NOMO-1 treated with dmso at 0.1 percent for 144 hours (cell line): ENCODE measurements at regions not wholly inside any gene's neighbourhood (a gene's known extent, or its start where the extent isn't known, plus 50 kb on each side); places are given as distances from the start of the nearest gene placed in this dataset.

Experiments
- DNase-seq: peaks from one replicate; lab custom pipeline; 2025; ENCODE audit not compliant: unreplicated experiment; lab: John Stamatoyannopoulos, UW

DNA sequence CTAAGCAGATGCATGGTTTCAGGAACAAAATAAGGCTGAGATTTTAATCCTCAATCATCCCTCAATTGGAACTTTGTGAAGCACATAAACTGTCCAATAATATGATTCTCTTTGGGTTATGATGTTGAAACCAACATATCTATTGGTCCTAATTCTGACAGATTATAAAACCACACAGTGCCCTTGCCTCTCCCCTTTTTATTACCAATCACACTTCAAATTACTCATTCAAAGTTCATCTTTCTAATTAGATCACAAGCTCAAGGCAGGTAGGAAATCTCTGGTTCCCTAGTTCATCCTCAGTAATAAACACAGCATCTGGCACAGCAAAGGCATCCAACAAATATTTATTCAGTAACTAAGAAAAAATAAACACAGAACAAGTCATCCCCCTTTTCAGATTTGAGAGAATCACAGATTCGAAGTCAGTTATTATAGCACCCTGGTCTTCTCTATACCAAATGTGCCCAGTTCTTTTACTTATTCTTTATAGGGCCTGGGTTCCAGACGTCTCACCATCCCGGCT is 611.6 kb downstream of the INSC start:
- no peak for DNase-seq

DNA sequence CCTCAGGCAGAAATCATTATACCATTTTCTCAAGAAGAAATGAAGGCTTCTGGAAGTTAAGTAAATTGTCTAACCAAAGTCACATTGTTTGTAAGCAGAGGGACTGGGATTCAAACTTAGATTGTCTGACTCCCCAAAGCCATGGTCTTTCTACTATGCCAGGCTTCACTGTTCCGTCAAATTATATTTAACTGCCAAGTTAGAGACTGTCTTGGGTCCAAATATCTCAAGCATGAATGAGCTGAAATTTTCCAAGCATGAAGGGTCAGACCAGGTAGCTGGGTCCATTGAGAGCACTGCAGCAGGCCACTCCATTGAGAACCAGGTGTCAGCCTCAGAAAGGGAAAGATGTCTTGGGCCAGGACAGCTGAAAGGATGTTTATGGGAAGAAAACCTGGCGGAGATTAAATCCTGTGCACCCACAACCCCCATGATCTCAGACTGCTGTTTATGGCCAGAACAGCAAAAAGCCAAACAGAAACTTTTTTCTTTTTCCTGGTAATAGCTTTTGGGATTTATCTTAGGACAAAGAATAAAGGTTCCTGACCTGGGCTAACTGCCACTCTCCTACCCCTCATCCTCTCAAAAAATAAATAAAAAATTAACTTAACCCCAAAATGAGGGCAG is 612.3 kb downstream of the INSC start:
- DNase-seq, result no peak

- no peak for DNase-seq
These were observed 612.8 kb downstream of the INSC start for GRCh38 chr11:15727520-15727914.

DNA sequence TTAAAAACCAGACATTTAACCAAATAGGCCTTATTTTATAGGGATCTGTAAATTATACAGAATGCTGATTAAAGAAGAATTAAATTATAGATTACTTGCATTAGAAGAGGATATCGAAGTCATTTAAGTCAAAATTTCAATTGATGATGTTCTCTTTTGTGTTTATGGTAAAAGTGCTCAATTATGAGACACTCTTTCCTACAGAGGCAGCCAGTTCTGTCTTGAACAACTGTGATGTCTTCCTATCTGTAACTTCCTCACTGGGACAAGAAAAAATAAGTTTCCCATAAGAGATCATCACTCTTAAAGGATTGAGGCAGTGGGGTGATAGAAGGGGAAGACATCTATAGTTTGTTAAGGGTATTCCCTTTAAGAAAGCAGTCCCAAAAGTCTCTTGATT is 613.5 kb downstream of the INSC start:
- DNase-seq, result no peak

GRCh38 chr11:15730263-15730994 is 615.7 kb downstream of the INSC start:
- no peak for DNase-seq

DNA sequence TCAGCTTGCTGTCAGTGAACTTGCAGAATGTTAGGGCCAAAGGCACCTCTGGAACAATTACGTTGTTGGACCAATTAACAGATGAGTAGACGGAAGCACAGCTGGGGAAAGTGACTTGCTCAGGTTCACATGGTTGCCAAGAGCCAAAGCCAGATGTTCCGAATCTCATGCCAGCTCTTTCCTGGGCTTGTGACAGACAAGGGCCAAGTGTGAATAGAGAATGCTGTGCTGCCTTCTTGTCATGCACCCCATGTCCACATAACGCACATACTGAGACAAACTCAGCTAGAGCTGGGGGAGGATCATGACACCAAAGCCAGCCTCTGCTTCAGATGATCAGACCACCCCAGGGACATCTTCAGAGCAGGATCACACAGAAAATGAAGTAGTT is 616.3 kb downstream of the INSC start:
- no peak for DNase-seq

DNA sequence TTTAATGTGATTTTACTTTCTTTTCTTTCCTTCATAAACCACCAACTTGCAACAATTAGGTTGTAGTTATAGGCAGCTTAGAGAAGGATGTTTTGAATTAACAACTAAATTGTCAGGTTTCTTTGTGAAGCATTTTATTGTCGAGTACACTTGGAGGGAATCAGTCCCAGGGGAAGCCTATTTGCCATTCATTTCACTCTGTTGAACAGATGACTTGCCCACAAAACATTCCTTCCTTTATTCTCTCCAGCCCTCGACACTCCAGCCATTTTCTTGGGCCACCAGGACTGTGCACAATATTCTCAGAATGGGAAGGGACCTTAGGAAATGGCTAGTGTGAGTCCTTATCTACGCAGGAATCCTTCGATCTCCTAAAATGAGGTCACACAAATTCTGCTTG is 620.6 kb downstream of the SOX6 start:
- no peak for DNase-seq

DNA sequence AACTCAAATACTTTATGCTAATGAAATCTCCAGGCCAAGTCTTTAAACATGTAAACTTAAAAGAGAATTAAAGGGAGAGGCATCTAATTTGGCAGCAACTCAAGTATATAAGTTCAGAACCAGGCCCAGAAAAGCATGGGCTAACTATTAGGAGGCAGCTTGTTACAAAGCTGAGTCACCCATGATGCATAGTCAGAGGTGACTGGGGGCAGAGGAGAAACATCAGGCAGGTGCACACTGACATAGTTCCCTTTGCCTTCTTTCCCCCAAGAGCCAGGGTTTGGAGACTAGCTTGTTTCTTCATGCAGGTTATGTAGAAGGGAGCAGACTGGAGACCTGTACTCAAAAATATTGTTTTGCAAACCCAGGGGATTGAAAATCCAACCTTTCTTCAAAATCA is 619.0 kb downstream of the SOX6 start:
- no peak for DNase-seq

DNA sequence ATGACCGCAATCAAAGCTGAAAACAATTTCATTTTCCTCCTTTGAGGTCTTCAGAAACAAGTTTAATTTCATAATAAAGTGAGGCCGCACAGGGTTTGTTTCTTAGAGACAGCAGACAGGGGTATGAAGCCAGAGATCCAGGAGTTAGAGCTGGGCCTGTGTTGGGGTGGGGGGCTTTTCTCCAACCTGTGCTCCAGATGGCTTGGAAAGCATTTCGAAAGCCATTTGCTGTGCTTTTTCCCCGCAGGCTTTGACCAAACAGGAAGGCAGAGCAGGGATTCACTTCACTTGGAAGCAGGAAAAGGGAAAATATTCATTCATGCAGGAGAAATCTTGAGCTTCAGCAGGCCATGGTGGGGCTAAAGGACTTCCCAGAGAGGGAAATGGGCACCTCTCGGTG is 617.4 kb downstream of the SOX6 start:
- DNase-seq, result no peak

DNA sequence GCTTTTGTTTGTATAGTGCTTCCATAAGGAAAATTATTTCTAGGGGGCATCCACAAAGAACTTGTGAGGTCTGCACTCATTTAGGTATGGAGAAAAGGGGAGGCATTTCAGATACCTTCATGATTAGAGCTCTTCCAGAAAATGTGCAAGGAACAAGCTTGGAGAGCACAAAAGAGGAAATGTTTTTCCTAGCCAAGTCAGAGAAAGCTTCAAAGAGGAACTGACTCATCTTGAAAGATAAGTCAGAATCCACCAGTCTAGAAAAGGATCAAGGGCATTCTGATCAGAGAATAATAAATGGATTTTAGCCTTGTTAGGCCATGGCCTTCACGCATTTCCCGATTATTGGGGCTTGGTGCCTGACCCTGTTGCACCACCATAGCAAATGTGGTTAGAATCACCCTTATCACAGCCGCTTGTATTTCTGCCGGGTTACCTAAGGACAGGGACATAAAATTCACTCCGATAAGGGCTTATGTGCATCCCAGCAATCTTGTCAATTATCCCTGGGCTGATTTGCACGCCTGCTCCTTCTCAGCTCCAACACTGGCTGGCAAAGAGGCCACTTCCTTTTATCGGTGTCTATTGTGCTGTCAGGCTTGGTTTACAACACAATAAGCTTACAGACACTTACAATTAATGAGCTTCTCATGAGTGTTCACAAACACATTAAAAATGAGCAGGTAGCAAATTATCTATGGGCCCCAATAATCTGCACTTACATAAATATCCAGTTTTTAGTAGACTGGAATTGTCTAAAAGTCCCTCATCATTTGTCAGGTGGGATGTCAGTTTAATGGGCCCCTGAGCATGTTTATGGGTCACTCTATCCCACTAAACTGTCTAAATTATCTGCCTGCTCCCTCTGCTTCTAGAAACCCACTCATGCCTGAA is 613.5 kb downstream of the SOX6 start:
- no peak for DNase-seq

DNA sequence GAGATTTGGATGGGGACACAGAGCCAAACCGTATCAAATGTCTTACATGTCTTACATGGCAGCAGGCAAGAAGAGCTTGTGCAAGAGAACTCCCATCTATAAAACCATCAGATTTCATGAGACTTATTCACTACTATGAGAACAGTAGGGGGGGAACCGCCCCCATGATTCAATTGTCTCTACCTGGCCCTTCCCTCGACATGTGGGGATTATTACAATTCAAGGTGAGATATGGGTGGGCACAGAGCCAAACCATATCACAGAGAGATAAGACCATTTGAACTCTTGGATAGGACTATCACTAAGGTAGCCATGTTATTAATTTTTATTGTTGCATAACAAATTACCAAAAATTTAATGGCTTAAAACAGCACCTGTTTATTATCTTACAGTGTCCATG is 611.7 kb downstream of the SOX6 start:
- no peak for DNase-seq

DNA sequence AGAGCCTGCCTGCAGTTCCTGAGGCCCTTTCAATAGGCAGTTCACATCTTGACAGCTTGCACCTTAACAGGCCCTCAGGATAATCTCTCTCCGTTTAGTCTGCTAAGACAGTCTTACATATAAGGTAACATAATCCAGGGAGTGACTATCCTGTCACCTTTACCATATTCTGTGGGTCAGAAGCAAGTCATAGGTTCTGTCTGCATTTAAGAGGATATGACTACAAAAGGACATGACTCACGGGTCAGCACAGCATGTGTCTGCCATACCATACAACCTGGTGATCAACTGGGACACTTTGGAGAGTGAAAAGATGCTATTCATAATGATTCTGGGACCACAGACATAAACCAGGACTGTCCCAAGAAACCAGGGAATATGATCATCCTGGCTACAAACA is 611.1 kb downstream of the SOX6 start:
- no peak for DNase-seq

DNA sequence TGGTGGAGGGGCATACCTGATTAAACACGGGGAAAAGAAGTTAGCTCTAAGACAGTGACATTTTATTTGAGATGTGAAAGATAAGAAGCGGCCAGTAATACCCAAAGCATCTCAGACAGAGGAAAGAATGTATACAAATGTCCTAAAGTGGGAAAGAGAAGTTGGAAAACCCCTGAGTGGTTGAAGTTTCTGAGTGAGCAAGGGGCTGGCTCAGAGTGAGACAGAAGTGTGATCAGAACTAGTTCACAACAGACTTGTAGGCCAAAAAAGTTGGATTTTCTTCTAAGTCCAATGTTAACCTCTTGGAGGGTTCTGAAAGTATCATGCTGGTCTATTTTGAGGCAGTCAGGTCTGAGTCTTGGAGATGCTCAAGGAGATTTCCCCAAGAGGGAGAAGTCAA is 608.7 kb downstream of the SOX6 start:
- DNase-seq, result no peak

DNA sequence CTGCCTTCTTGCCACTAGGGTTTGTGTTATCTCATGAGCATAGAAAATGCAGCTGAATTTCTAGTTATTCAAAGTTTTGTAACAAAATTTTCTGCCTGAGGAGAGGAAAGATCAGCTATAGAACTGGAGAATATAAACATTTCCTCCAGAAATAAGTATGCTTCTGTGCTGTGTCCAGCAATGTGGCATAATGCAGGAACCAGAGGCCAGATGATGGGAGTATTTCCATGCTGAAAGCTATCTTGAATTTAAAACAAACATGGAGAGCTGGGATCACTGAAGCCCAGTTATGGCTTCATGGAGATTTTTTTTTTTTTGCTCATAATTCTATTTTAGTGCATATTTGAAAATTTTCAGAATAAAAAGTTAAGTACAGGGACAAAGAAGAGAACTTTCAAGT is 608.2 kb downstream of the SOX6 start:
- no peak for DNase-seq

DNA sequence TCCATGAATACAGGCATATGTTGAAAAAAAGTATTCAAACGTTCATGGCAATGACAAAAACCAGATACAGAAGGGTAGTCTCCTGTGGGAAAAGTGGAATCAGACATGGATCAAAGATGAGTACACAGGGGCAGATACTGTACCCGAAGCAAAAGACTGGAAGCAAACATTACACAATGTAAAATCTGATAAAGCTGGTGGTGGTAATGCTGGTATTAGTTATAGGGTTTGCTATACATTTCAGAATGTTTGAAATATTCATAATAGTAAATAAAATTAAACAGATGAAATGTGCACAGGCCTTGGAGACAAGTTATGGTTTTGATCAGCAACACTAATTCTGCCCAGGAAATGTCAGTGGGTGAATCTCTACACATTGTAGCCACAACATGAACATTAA is 607.6 kb downstream of the SOX6 start:
- DNase-seq, result no peak

- DNase-seq, result no peak
These were observed 605.6 kb downstream of the SOX6 start for GRCh38 chr11:15750535-15751308.

- no peak for DNase-seq
These were observed 602.1 kb downstream of the SOX6 start for GRCh38 chr11:15754221-15754620.

DNA sequence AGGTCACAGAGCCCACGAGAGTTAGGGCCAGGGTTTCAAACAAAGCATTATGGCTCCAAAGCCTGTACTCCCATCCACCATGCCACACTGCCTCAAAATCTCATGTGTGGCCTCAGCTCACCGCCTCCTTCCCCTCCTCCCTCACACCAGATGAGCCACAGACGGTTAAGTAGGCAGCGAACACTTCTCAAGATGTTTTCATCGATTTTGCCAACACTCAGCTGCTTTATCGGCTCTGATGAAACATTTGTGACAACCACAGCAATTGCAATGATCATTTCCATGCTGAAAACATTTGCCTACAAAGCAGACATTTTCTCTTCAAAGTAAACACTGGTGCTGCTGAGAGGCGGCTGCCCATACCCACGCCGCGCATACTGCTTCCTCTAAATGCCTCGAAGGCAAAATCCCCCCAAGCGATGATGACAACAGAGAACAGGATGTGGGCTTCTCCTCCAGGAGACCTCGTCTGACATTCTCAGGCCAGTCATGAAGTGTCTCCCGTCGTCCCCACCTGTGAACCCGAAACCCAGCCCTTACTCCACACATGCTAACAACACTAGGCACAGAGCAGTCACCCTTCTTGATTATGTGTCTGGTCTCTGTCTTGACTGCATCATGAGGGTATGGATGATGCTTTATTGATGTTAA is 599.2 kb downstream of the SOX6 start:
- DNase-seq, result no peak

DNA sequence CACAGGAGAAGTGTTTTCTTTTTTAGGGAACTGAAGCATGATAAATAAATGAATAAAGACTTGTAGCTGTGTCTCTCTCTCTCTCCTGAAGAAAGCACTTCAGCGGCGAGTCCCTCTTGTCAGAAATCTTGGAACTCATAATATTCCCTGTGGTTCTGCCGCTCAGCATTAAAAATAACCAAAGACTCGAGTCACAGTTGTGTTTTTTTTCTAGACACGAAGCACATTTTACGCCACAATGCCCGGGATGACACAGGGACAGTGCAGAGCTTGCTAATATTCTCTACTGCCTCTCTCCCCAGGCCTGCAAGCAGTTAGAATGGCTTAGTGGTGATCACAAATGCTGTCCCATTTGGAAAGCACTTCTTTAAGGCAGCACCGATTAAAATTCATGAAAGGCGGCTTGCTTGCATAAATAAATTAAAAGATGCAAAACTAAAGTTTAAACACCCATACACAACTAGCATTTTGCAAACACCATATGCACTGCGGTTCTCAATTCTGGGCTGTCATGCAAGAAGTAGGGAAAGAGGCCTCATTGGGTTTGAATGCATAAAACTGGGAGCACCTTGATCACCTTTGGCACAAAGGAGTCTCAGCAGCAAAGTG is 597.4 kb downstream of the SOX6 start:
- no peak for DNase-seq

DNA sequence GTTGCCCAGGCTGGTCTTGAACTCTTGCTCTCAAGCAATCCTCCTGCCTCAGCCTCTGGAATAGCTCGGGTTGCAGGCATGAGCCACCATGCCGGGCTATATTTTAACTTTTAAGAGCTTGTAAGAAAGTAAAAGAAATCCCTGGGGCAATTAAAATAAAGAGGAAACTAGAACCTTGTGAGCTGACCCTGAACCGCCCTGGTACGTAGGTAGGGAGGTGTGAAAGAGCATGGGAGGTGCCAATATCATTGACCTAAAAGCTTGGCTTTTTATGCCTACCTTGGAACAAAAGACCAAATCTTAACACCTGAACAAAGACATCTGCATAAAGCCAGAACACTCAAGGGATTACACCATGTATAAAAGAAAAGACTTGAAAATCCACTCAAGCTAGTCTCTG is 595.1 kb downstream of the SOX6 start:
- no peak for DNase-seq
